GM13976 (cell line): ENCODE measurements at regions not wholly inside any gene's neighbourhood (a gene's known extent, or its start where the extent isn't known, plus 50 kb on each side); places are given as distances from the start of the nearest gene placed in this dataset.

Source experiments
- DNase-seq: peaks from one replicate; pipeline ENCODE4 v3.0.0; 2012; ENCODE audit warnings: low spot score
- in situ Hi-C: fragments of 300-500 bp; cut with MboI; formaldehyde crosslinking; loops from one replicate; pipeline ENCODE4 v1.12.0; 2022; ENCODE audit warnings: low sequenced_read_pairs, mixed read lengths, inconsistent platforms; ENCODE audit not compliant: unreplicated experiment
- TF ChIP-seq, protein P1 (sequence below): IDR thresholded peaks from 2 replicates; pipeline ENCODE4 v1.5.1; 2012; ENCODE audit warnings: borderline replicate concordance, mild to moderate bottlenecking; ENCODE audit not compliant: insufficient read depth; ENCODE audit errors: extremely low read depth, missing control alignments, control extremely low read depth

DNA sequence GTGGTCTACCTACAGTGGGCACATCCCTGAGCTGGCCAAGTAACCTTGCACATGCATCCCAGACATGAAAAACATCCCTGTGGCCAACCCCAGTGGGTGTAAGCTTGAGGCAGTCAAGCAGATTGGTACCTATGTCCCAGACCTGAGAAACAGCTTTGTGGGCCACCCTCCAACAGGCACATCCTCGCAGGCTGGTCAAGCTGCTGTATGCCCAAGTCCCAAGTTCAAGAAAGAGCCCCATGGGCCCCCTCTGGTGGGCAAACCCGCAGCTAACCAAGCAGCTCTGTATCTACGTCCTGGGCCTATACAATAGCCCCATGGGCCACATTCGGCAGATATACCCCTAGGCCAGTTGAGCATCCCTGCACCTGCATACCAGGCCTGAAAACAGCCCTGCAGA, 186.3 kb upstream of the GPR149 start:
- TF ChIP-seq, protein P1, sequence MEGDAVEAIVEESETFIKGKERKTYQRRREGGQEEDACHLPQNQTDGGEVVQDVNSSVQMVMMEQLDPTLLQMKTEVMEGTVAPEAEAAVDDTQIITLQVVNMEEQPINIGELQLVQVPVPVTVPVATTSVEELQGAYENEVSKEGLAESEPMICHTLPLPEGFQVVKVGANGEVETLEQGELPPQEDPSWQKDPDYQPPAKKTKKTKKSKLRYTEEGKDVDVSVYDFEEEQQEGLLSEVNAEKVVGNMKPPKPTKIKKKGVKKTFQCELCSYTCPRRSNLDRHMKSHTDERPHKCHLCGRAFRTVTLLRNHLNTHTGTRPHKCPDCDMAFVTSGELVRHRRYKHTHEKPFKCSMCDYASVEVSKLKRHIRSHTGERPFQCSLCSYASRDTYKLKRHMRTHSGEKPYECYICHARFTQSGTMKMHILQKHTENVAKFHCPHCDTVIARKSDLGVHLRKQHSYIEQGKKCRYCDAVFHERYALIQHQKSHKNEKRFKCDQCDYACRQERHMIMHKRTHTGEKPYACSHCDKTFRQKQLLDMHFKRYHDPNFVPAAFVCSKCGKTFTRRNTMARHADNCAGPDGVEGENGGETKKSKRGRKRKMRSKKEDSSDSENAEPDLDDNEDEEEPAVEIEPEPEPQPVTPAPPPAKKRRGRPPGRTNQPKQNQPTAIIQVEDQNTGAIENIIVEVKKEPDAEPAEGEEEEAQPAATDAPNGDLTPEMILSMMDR: no peak
- DNase-seq: no peak
- in situ Hi-C loops: no loop called here

DNA sequence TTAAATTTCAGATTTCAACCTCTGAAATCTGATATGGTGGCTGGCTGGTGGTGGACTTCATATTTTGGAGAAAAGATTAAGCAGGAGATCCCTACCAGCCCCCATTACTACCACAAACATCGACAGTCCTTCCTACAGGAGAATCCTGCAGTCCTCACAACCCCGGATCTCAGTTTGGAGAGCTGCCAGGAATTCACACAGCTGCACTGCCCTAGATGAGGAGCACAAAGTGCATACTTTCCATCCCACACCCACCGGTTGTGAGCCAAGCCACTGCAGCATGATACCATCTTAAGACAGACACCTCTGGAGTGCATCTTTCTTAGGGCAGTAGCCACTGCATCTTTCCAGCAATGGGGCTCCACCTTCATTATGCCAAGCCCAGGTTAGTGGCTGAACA, 185.5 kb upstream of the GPR149 start:
- in situ Hi-C loops: no loop called here
- TF ChIP-seq, protein P1: no peak
- no peak for DNase-seq

DNA sequence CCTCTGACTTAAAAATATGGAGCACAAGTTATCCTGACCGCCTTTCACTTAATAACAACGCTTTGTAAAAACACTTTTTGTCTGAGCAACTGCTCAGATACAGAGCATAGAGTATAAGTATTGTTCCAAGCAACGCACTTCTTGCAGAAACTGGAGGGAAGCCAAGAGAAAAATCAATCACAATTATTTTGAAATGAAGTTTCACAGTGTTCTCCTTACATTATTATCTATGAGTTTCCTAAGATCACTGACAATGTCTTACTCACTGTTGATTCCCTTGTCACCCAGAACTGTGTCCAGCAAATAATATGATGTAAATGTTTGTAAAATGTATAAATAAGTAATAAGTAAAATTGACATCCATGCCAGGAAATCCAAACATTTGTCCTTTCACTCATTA, 184.6 kb upstream of the GPR149 start:
- DNase-seq: no peak
- in situ Hi-C loops: no loop called here
- TF ChIP-seq, protein P1: no peak

DNA sequence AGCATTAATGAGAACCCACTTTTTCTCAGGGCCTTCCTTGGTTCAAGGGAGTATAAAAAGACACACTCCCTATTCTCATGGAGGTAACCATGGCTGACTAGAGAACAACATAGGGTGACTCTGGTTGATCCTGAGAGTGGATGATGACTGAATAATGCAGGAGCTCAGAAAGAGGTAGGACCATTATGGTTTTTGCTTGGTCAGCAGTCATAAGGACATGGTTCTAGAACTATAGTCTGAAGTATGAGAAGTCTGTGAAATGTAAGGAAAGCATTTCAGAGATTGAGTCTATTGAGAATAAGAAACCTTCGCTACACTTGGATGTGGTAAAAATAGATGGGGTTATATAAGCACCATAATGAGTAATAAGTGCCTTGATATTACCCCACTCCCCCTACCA, 184.1 kb upstream of the GPR149 start:
- in situ Hi-C loops: no loop called here
- no peak for DNase-seq
- TF ChIP-seq, protein P1: no peak

DNA sequence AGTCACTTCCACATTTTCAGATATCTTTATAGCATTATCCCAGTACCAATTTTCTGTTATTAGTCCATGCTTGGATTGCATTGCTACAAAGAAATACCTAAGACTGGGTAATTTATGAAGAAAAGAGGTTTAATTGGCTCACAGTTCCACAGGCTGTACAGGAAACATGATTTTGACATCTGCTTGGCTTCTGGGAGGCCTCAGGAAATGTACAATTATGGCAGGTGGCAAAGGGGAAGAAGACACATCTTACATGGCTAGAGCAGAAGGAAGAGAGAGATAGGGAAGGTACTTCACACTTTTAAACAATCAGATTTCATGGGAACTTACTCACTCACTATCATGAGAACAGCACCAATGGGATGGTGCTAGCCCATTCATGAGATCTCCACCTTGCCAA, 172.3 kb upstream of the GPR149 start:
- in situ Hi-C loops: no loop called here
- TF ChIP-seq, protein P1: no peak
- DNase-seq: no peak

DNA sequence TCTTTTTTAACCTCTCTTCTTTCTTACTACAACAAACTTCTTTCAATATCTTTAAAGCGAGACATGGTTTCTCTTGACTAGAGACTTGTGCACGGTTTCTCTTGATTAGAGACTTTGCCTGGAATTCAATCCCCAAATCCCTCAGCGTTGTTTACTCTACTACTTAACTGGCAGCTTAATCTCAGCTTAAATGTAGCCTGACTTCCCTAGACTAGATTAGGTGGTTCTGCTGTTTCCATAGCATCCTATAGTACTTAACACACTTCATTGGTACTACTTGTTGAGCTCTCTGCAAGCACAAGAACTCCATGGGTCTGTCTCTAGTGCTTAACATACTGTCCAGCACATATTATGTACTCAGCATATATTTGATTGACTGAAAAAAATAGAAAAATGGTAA, 168.2 kb upstream of the GPR149 start:
- TF ChIP-seq, protein P1: no peak
- DNase-seq: no peak
- in situ Hi-C loops: no loop called here
